ENCODE measurements at regions not wholly inside any gene's neighbourhood (a gene's known extent, or its start where the extent isn't known, plus 50 kb on each side); places are given as distances from the start of the nearest gene placed in this dataset.

- TF ChIP-seq GATA3 (IDR thresholded peaks at IDR 0.05; ENCODE audit: low read depth, low read length) (no peak), GATA2 (IDR thresholded peaks at IDR 0.05; ENCODE audit: low read depth, low read length) (no peak)
Observed at GRCh38 chr22:27080036-27080578, 422.7 kb downstream of the MIAT start.
